ENCODE measurements at regions not wholly inside any gene's neighbourhood (a gene's known extent, or its start where the extent isn't known, plus 50 kb on each side); places are given as distances from the start of the nearest gene placed in this dataset.

- TF ChIP-seq ZNF263 (CRISPR knock-in tag; IDR thresholded peaks at IDR 0.05; ENCODE audit: low read depth) (no peak), FOXJ3 (CRISPR knock-in tag; IDR thresholded peaks at IDR 0.05; ENCODE audit: borderline replicate concordance) (no peak), NR3C1 (CRISPR knock-in tag; conservative IDR thresholded peaks at IDR 0.05; ENCODE audit: low read depth) (no peak), CREB1 (CRISPR knock-in tag; IDR thresholded peaks at IDR 0.05) (no peak), JUN (CRISPR knock-in tag; IDR thresholded peaks at IDR 0.05) (no peak), ZNF396 (CRISPR knock-in tag; IDR thresholded peaks at IDR 0.05; ENCODE audit: borderline replicate concordance) (no peak), ATF3 (CRISPR knock-in tag; conservative IDR thresholded peaks at IDR 0.05) (no peak), AFF4 (CRISPR knock-in tag; IDR thresholded peaks at IDR 0.05; ENCODE audit: borderline replicate concordance) (no peak), MYBL2 (CRISPR knock-in tag; IDR thresholded peaks at IDR 0.05) (no peak)
Measured at GRCh38 chr7:124202546-124202945, 169.7 kb upstream of the TMEM229A start (continued).

- H3K9me3 Mint-ChIP-seq = peaks cover 10% of the 10 kb centered on the region
- no peak overlapping the region for H3K27ac Mint-ChIP-seq
- H3K27me3 Mint-ChIP-seq (ENCODE audit: low read depth) = no peaks in the 10 kb centered on the region
- ATAC-seq = no peak
- TF ChIP-seq NFATC4 (CRISPR knock-in tag; IDR thresholded peaks at IDR 0.05) (no peak), OVOL2 (CRISPR knock-in tag; IDR thresholded peaks at IDR 0.05; ENCODE audit: borderline replicate concordance) (no peak), KAT7 (CRISPR knock-in tag; IDR thresholded peaks at IDR 0.05; ENCODE audit: borderline replicate concordance) (no peak), HMGXB4 (CRISPR knock-in tag; IDR thresholded peaks at IDR 0.05) (no peak), MAX (CRISPR knock-in tag; IDR thresholded peaks at IDR 0.05) (no peak), TEAD1 (CRISPR knock-in tag; IDR thresholded peaks at IDR 0.05) (no peak), ZNF232 (CRISPR knock-in tag; IDR thresholded peaks at IDR 0.05) (no peak), IRF2 (CRISPR knock-in tag; IDR thresholded peaks at IDR 0.05; ENCODE audit: borderline replicate concordance, low read depth) (no peak), CREB1 (CRISPR knock-in tag; IDR thresholded peaks at IDR 0.05) (no peak), PRRX2 (CRISPR knock-in tag; IDR thresholded peaks at IDR 0.05) (no peak), ZNF281 (CRISPR knock-in tag; IDR thresholded peaks at IDR 0.05) (no peak), CREM (CRISPR knock-in tag; IDR thresholded peaks at IDR 0.05) (no peak), AR (CRISPR knock-in tag; IDR thresholded peaks at IDR 0.05) (no peak), ZNF263 (CRISPR knock-in tag; IDR thresholded peaks at IDR 0.05; ENCODE audit: low read depth) (no peak), SOX15 (CRISPR knock-in tag; IDR thresholded peaks at IDR 0.05) (no peak)
- ChIA-PET POLR2A (no interaction called here), CTCF (no interaction called here)
- H3K4me3 Mint-ChIP-seq = no peak overlapping the region
- H3K4me1 Mint-ChIP-seq = no peaks in the 10 kb centered on the region
- H3K36me3 Mint-ChIP-seq = no peaks in the 10 kb centered on the region
- no peak for DNase-seq (ENCODE audit: low spot score)
Measured at GRCh38 chr7:124201768-124202349, 169.0 kb upstream of the TMEM229A start.

Data from WTC11 (cell line).